ENCODE measurements at regions not wholly inside any gene's neighbourhood (a gene's known extent, or its start where the extent isn't known, plus 50 kb on each side); places are given as distances from the start of the nearest gene placed in this dataset.

DNA sequence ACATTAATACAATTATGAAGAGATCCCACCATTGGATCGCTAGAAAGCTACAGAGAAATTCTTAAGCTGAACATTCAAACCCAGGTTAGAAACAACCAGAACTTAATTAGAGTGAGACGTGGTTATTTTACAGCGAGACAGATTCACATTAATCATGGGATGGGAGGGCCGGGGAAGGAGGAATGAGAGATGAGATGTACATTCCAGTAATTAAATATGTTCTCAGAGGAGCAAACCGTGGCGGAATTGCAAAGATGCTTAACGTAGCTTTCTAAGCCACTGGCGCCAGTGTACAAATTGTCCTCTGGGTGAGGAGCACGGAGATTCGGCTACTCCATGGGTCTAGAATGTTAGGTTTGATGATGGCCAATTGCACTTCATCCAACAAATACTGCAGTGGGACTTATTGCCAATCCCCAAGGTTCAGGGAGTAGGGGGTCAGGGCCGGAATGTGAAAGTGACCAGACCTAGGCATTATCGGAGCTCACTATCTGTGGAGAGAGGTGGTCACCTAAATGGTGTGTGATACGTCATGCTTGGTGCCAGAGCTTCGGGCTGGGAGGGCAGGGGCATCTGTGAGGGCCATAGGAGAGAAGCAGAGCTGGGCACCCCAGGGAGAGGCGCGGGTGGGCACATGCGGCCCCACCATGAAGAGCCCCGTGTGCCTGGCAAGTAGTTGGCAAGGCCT lies 114.7 kb downstream of the EDN3 start:
- Histone ChIP-seq H3K36me3 (ENCODE audit: insufficient read depth, low read length) (no peaks in the 10 kb centered on the region), H3K4me1 (ENCODE audit: control insufficient read depth, insufficient read depth, low read length, unreplicated experiment) (no peaks in the 10 kb centered on the region), H3K27ac (ENCODE audit: low read depth, low read length) (no peak overlapping the region), H3K27me3 (ENCODE audit: insufficient read depth, low read length) (no peaks in the 10 kb centered on the region), H3K79me2 (ENCODE audit: control insufficient read depth, insufficient read depth, low read length, unreplicated experiment) (no peaks in the 10 kb centered on the region), H2AFZ (ENCODE audit: low read length, unreplicated experiment) (no peak overlapping the region), H3K4me3 (ENCODE audit: low read depth, low read length) (no peak overlapping the region)

DNA sequence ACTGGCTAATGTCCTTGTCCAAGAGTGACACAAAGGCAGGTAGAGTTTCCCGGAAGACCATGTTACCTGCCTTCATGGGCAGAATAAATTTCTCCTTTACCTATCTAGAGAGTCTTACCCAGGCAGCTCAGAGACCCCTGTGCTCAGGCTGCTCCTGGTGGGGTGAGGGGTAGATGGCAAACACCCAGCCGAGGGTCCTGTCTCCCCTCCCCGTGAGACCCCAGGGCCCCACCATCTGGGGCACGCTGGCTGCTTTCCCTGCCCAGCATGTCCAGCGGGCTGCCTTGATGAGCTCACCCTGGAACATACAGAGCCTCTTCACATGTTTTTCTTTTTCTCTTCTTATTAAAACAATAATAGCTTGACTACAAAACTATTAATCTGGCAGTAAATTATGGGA lies 116.5 kb downstream of the EDN3 start:
- Histone ChIP-seq H3K36me3 (ENCODE audit: insufficient read depth, low read length) (no peaks in the 10 kb centered on the region), H3K27ac (ENCODE audit: low read depth, low read length) (no peak overlapping the region), H2AFZ (ENCODE audit: low read length, unreplicated experiment) (no peak overlapping the region), H3K4me3 (ENCODE audit: low read depth, low read length) (no peak overlapping the region), H3K4me1 (ENCODE audit: control insufficient read depth, insufficient read depth, low read length, unreplicated experiment) (no peaks in the 10 kb centered on the region), H3K27me3 (ENCODE audit: insufficient read depth, low read length) (no peaks in the 10 kb centered on the region), H3K79me2 (ENCODE audit: control insufficient read depth, insufficient read depth, low read length, unreplicated experiment) (no peaks in the 10 kb centered on the region)

DNA sequence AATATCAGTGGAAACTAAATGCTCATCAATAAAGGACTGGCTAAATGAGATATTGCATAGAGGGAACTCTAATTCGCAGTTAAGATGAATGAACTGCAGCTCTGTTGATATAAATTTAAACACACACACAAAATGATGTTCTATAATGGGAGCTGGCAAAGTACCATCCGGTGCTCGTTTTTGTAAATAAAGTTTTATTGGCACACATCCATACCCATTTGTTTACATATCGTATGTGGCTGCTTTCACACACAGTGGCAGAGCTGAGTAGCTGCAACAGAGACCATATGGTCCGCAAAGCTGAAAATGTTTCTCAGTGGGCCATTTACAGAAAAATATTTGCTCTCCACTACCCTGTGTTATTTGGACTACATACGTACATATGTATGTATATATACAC lies 120.7 kb downstream of the EDN3 start:
- Histone ChIP-seq H3K79me2 (ENCODE audit: control insufficient read depth, insufficient read depth, low read length, unreplicated experiment) (no peaks in the 10 kb centered on the region), H2AFZ (ENCODE audit: low read length, unreplicated experiment) (no peak overlapping the region), H3K4me1 (ENCODE audit: control insufficient read depth, insufficient read depth, low read length, unreplicated experiment) (no peaks in the 10 kb centered on the region), H3K27ac (ENCODE audit: low read depth, low read length) (no peak overlapping the region), H3K27me3 (ENCODE audit: insufficient read depth, low read length) (no peaks in the 10 kb centered on the region), H3K4me3 (ENCODE audit: low read depth, low read length) (no peak overlapping the region), H3K36me3 (ENCODE audit: insufficient read depth, low read length) (no peaks in the 10 kb centered on the region)

DNA sequence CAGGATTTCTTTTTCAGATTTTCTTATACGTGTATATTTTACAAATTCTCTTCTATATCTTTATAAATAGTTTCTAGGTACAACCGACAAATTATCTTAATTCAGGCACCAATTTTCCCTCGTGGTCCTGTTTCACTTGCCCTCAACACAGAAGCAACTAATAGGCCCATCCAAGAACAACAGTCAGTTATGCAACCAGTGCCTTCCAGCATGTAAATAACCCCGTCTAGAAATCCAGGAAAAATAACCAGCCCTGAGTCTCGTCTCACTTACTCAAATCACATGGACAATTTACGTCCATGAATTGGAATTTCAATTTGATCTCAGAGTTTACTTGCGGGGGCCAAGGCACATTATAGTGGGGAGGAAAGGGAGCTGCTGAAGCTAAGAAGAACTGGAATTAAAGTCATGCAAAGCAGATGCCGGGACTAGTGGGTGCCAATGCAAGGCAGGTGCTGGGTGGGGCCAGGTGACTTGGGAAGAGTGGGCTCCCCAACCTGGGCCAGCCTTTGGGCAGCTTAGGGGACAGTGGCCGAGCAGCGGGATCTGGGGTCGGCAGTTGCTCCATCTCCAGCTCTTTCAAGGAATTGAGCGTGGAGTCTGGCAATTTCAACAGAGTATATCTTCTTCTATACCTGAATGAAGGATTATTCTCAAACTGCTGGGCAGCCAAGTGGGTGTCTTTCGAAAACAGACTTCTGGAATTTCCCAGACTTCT lies 121.7 kb downstream of the EDN3 start:
- no peak overlapping the region for H3K27ac ChIP-seq (ENCODE audit: low read depth, low read length)
- H3K4me1 ChIP-seq (ENCODE audit: control insufficient read depth, insufficient read depth, low read length, unreplicated experiment): no peaks in the 10 kb centered on the region
- H3K36me3 ChIP-seq (ENCODE audit: insufficient read depth, low read length): no peaks in the 10 kb centered on the region
- no peaks in the 10 kb centered on the region for H3K79me2 ChIP-seq (ENCODE audit: control insufficient read depth, insufficient read depth, low read length, unreplicated experiment)
- no peak overlapping the region for H3K4me3 ChIP-seq (ENCODE audit: low read depth, low read length)
- no peaks in the 10 kb centered on the region for H3K27me3 ChIP-seq (ENCODE audit: insufficient read depth, low read length)
- H2AFZ ChIP-seq (ENCODE audit: low read length, unreplicated experiment): no peak overlapping the region

DNA sequence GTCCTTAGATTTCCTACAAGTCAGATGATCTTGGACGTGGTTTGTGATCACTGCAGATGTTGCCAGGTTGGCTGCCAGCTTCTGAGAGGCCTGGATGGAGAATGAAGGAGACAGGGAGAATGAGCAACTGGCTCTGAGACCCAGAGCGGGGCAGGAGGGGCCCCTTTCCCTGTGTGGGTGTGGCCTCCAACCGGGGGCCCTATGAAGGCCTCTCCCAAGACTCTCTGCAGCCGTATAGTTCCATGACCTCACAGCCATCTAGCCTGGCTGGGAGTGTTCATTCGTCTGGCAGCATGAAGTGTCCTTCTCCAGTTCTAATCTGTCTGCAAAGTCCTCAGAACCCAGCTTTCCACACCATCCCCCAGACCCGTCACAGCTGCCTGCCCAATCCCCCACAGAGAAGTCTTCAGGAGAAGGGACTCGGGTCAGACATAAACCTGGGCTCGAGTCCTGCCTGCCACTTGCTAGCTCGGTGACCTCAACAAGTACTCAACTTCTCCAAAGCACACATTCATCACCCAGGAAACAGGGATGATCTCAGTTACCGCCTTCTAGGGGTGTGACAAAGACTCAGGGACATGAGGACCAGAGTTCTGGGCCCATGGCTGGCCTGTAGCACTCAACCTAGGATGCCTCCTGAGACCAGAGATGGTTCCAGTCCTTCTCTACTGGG lies 122.6 kb downstream of the EDN3 start:
- Histone ChIP-seq H3K79me2 (ENCODE audit: control insufficient read depth, insufficient read depth, low read length, unreplicated experiment) (no peaks in the 10 kb centered on the region), H3K4me3 (ENCODE audit: low read depth, low read length) (no peak overlapping the region), H3K36me3 (ENCODE audit: insufficient read depth, low read length) (no peaks in the 10 kb centered on the region), H2AFZ (ENCODE audit: low read length, unreplicated experiment) (no peak overlapping the region), H3K27ac (ENCODE audit: low read depth, low read length) (no peak overlapping the region), H3K4me1 (ENCODE audit: control insufficient read depth, insufficient read depth, low read length, unreplicated experiment) (no peaks in the 10 kb centered on the region), H3K27me3 (ENCODE audit: insufficient read depth, low read length) (no peaks in the 10 kb centered on the region)

DNA sequence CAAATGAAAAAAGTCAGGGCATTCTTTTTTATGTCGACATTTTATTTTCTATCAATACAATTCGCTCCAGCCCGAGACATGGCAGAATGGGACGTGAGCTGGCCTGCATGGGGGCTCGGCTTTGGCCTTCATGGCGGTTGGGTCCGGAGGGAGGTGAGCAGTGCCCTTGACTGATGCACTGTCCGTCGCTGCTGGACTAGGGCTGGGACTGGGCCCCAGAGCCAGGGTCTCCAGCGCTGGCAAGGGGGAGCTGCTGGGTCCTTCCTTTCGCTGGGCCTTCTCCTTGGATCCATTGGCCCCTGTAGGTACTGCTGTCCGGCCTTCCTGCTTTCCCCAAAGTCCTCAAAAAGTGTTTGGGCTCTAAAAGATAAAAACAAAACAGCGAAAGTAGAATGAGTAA lies 124.6 kb downstream of the EDN3 start:
- Histone ChIP-seq H3K27me3 (ENCODE audit: insufficient read depth, low read length) (no peaks in the 10 kb centered on the region), H3K4me3 (ENCODE audit: low read depth, low read length) (no peak overlapping the region), H3K79me2 (ENCODE audit: control insufficient read depth, insufficient read depth, low read length, unreplicated experiment) (no peaks in the 10 kb centered on the region), H3K4me1 (ENCODE audit: control insufficient read depth, insufficient read depth, low read length, unreplicated experiment) (no peaks in the 10 kb centered on the region), H3K27ac (ENCODE audit: low read depth, low read length) (no peak overlapping the region), H3K36me3 (ENCODE audit: insufficient read depth, low read length) (no peaks in the 10 kb centered on the region), H2AFZ (ENCODE audit: low read length, unreplicated experiment) (no peak overlapping the region)

DNA sequence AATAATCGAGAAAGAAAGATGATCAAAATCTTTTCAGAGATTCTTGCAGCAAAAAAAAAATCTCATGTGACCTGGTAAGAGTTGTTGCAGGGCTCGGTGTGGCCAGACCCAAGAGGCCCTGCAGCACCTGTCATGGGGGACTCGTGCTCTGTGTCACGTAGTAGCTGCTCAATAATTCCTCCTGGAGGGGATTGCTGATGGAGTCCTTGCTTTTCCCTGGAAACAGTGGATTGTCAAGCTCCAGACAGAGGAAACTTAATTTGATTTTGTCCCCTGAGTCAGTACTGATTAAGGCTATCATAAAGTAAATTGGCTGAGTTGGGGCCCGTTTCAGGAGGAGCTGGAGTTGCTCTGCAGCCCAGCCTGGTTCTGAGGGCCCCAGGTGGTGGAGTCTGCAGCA lies 125.2 kb downstream of the EDN3 start:
- Histone ChIP-seq H3K36me3 (ENCODE audit: insufficient read depth, low read length) (no peaks in the 10 kb centered on the region), H3K4me3 (ENCODE audit: low read depth, low read length) (no peak overlapping the region), H2AFZ (ENCODE audit: low read length, unreplicated experiment) (no peak overlapping the region), H3K79me2 (ENCODE audit: control insufficient read depth, insufficient read depth, low read length, unreplicated experiment) (no peaks in the 10 kb centered on the region), H3K27ac (ENCODE audit: low read depth, low read length) (no peak overlapping the region), H3K4me1 (ENCODE audit: control insufficient read depth, insufficient read depth, low read length, unreplicated experiment) (no peaks in the 10 kb centered on the region), H3K27me3 (ENCODE audit: insufficient read depth, low read length) (no peaks in the 10 kb centered on the region)

DNA sequence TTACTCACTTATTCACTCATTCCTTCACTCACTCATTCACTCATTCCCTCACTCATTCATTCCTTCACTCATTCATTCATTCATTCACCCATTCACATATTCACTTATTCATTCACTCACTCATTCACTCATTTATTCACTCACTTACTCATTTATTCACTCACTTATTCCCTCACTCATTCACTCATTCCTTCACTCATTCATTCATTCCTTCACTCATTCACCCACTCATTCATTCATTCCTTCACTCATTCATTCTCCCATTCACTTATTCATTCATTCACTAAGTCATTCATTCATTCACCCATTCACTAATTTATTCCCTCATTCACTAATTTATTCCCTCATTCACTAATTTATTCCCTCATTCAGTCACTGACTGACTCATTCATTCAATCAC lies 127.6 kb downstream of the EDN3 start:
- Histone ChIP-seq H3K27ac (ENCODE audit: low read depth, low read length) (no peak overlapping the region), H3K79me2 (ENCODE audit: control insufficient read depth, insufficient read depth, low read length, unreplicated experiment) (no peaks in the 10 kb centered on the region), H3K27me3 (ENCODE audit: insufficient read depth, low read length) (no peaks in the 10 kb centered on the region), H3K36me3 (ENCODE audit: insufficient read depth, low read length) (no peaks in the 10 kb centered on the region), H2AFZ (ENCODE audit: low read length, unreplicated experiment) (no peak overlapping the region), H3K4me3 (ENCODE audit: low read depth, low read length) (no peak overlapping the region), H3K4me1 (ENCODE audit: control insufficient read depth, insufficient read depth, low read length, unreplicated experiment) (no peaks in the 10 kb centered on the region)

DNA sequence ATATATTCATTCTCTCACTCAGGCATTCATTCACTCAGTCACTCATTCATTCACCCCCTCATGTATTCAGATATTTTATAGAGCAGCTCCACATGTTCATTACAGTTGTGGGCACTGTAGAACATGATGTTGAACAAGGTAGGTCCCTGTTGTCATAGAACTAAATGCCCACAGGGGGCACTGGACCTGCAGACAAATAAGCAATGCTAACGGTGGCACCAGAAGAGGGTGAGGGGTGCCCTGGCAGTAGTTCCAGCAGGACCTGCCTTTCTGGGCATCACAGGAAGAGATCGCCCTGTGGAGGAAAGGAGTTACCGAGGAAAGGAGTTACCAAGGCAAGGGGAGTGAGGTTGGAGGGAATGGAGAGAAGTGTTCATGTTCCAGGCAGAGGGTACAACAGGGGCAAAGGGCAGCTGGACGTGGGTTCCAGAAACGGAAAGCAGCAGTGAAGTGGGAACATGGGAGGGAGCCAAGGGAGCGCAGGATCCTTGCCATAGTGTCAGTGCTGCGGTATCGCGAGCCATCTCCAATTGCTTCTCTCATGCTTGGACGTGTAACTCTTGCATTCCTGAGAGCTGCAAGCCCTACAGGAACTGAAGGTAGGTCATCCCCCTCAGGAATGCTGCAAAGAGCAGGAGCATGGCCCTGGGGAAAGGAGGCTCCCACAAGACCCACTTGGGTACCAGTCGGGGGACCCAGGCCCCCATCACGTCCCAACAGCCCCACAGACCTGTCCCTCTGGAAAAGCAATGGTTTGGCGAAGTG lies 128.2 kb downstream of the EDN3 start:
- Histone ChIP-seq H2AFZ (ENCODE audit: low read length, unreplicated experiment) (no peak overlapping the region), H3K4me3 (ENCODE audit: low read depth, low read length) (no peak overlapping the region)

DNA sequence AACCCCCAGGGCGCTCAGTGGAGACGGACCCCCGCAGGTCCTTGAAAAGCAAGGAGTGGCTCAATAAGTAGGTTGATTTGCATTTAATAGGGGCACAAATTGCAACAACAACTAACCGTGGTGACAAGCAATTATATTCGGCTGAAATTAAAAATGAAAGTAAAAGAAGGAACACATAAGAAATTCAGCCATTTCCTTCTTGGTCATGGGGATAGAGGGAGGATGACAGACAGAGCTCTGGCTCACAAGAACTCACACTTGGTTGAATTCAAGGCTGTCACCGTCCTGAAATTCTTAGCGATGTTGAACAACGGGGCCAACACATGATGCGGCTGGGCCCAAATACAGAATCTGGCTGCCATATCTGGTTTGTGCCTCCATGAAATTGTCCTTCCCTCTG lies 129.0 kb downstream of the EDN3 start:
- Histone ChIP-seq H3K4me1 (ENCODE audit: control insufficient read depth, insufficient read depth, low read length, unreplicated experiment) (no peaks in the 10 kb centered on the region), H3K36me3 (ENCODE audit: insufficient read depth, low read length) (no peaks in the 10 kb centered on the region), H2AFZ (ENCODE audit: low read length, unreplicated experiment) (peak overlapping the region; percentile 25), H3K27ac (ENCODE audit: low read depth, low read length) (no peak overlapping the region), H3K27me3 (ENCODE audit: insufficient read depth, low read length) (no peaks in the 10 kb centered on the region), H3K4me3 (ENCODE audit: low read depth, low read length) (peak overlapping the region; percentile 45; the same call in 1 of the 2 replicates), H3K79me2 (ENCODE audit: control insufficient read depth, insufficient read depth, low read length, unreplicated experiment) (no peaks in the 10 kb centered on the region)

More for the DNA sequence above, 128.2 kb downstream of the EDN3 start:
- H3K4me1 ChIP-seq (ENCODE audit: control insufficient read depth, insufficient read depth, low read length, unreplicated experiment): no peaks in the 10 kb centered on the region
- no peaks in the 10 kb centered on the region for H3K79me2 ChIP-seq (ENCODE audit: control insufficient read depth, insufficient read depth, low read length, unreplicated experiment)
- no peaks in the 10 kb centered on the region for H3K36me3 ChIP-seq (ENCODE audit: insufficient read depth, low read length)
- no peaks in the 10 kb centered on the region for H3K27me3 ChIP-seq (ENCODE audit: insufficient read depth, low read length)
- no peak overlapping the region for H3K27ac ChIP-seq (ENCODE audit: low read depth, low read length)
